NB4 (cell line): ENCODE measurements at regions not wholly inside any gene's neighbourhood (a gene's known extent, or its start where the extent isn't known, plus 50 kb on each side); places are given as distances from the start of the nearest gene placed in this dataset.
"Not testable (repeated sequence)": the region's sequence is repeated elsewhere in the genome, so short reads cannot be mapped to it uniquely, and the experiment has no call there.

Experiments
- POLR2A ChIP-seq: IDR thresholded peaks from 2 replicates; pipeline ENCODE4 v1.6.1; 2011; ENCODE audit warnings: mild to moderate bottlenecking; ENCODE audit not compliant: insufficient read length; ENCODE audit errors: extremely low read depth
- TF ChIP-seq, protein P1 (sequence below): IDR thresholded peaks from one replicate; pipeline ENCODE4 v1.5.1; 2012; ENCODE audit warnings: low read depth, low read length

DNA sequence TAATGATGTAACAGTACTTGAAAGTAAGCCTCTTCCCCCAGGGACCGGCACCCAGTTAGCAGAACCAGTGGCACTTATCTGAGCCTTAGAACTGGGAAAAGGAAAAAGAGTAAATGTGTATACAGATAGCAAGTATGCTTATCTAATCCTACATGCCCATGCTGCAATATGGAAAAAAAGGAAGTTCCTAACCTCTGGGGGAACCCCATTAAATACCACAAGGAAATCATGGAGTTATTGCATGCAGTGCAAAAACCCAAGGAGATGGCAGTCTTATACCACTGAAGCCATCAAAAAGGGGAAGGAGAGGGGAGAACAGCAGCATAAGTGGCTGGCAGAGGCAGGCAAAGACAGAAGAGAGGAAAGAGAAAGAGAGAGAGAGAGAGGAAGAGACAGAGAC, 456.8 kb downstream of the PTPRC start:
- TF ChIP-seq, protein P1, sequence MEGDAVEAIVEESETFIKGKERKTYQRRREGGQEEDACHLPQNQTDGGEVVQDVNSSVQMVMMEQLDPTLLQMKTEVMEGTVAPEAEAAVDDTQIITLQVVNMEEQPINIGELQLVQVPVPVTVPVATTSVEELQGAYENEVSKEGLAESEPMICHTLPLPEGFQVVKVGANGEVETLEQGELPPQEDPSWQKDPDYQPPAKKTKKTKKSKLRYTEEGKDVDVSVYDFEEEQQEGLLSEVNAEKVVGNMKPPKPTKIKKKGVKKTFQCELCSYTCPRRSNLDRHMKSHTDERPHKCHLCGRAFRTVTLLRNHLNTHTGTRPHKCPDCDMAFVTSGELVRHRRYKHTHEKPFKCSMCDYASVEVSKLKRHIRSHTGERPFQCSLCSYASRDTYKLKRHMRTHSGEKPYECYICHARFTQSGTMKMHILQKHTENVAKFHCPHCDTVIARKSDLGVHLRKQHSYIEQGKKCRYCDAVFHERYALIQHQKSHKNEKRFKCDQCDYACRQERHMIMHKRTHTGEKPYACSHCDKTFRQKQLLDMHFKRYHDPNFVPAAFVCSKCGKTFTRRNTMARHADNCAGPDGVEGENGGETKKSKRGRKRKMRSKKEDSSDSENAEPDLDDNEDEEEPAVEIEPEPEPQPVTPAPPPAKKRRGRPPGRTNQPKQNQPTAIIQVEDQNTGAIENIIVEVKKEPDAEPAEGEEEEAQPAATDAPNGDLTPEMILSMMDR, result not testable (repeated sequence)
- TF ChIP-seq POLR2A, result not testable (repeated sequence)
